Neural progenitor cell (in vitro differentiated cells): ENCODE measurements at regions not wholly inside any gene's neighbourhood (a gene's known extent, or its start where the extent isn't known, plus 50 kb on each side); places are given as distances from the start of the nearest gene placed in this dataset.

Experiments
- DNase-seq: peaks from one replicate; pipeline ENCODE4 v3.0.0-alpha.2; 2016; ENCODE audit warnings: low spot score
- H2AFZ ChIP-seq: fragments of 200-600 bp; sonication (generic); replicated peaks from 2 replicates; pipeline ENCODE4 v1.6.1; 2016; ENCODE audit warnings: antibody characterized with exemption
- H3F3A ChIP-seq: fragments of 200-600 bp; sonication (generic); 2 replicates; pipeline ENCODE4 v1.6.1; 2016; ENCODE audit warnings: antibody characterized with exemption, low read depth
- H3K27ac ChIP-seq: fragments of 200-600 bp; sonication (generic); 2 replicates; pipeline ENCODE4 v1.5.1; 2016; ENCODE audit warnings: mild to moderate bottlenecking
- H3K27me3 ChIP-seq: fragments of 200-600 bp; sonication (generic); 2 replicates; pipeline ENCODE4 v1.6.1; 2016; ENCODE audit warnings: mild to moderate bottlenecking, moderate library complexity
- H3K36me3 ChIP-seq: fragments of 200-600 bp; sonication (generic); 2 replicates; pipeline ENCODE4 v1.5.1; 2016
- H3K4me1 ChIP-seq: fragments of 200-600 bp; sonication (generic); 2 replicates; pipeline ENCODE4 v1.6.1; 2016; ENCODE audit warnings: mixed run types
- H3K4me2 ChIP-seq: fragments of 200-600 bp; sonication (generic); 2 replicates; pipeline ENCODE4 v1.6.1; 2016
- H3K4me3 ChIP-seq: fragments of 200-600 bp; sonication (generic); 2 replicates; pipeline ENCODE4 v1.5.1; 2016
- H3K79me2 ChIP-seq: fragments of 200-600 bp; sonication (generic); 2 replicates; pipeline ENCODE4 v1.6.1; 2016; ENCODE audit warnings: low read depth
- H3K9ac ChIP-seq: fragments of 200-600 bp; sonication (generic); 2 replicates; pipeline ENCODE4 v1.6.1; 2016
- H3K9me3 ChIP-seq: fragments of 200-600 bp; sonication (generic); 2 replicates; pipeline ENCODE4 v1.5.1; 2016; ENCODE audit warnings: low read depth
- H4K20me1 ChIP-seq: fragments of 200-600 bp; sonication (generic); 2 replicates; pipeline ENCODE4 v1.6.1; 2016; ENCODE audit warnings: low read depth
- H3K27ac Mint-ChIP-seq: 3 replicates; pipeline ENCODE4 v1.8.0; 2021; ENCODE audit warnings: mixed read lengths
- H3K27me3 Mint-ChIP-seq: 2 replicates; pipeline ENCODE4 v1.8.0; 2022; ENCODE audit warnings: low read depth, mild to moderate bottlenecking, inconsistent platforms, moderate library complexity, mixed read lengths; ENCODE audit not compliant: insufficient read depth
- H3K36me3 Mint-ChIP-seq: 3 replicates; pipeline ENCODE4 v1.8.0; 2021; ENCODE audit warnings: mixed read lengths
- H3K4me1 Mint-ChIP-seq: 3 replicates; pipeline ENCODE4 v1.8.0; 2021; ENCODE audit warnings: mixed read lengths
- H3K4me3 Mint-ChIP-seq: 3 replicates; pipeline ENCODE4 v1.8.0; 2021; ENCODE audit warnings: mild to moderate bottlenecking, moderate library complexity, mixed read lengths
- H3K9me3 Mint-ChIP-seq: 3 replicates; pipeline ENCODE4 v1.8.0; 2020; ENCODE audit warnings: mixed read lengths
- CTCF ChIP-seq: fragments of 200-600 bp; sonication (generic); IDR thresholded peaks from 2 replicates; pipeline ENCODE4 v1.5.1; 2017; ENCODE audit warnings: antibody characterized with exemption, mild to moderate bottlenecking
- EZH2 ChIP-seq: fragments of 200-600 bp; sonication (generic); IDR thresholded peaks from 2 replicates; pipeline ENCODE4 v1.6.1; 2017; ENCODE audit warnings: antibody characterized with exemption, mild to moderate bottlenecking, moderate library complexity
- EZH2phosphoT487 ChIP-seq: fragments of 200-600 bp; sonication (generic); IDR thresholded peaks from 2 replicates; pipeline ENCODE4 v1.6.1; 2017; ENCODE audit warnings: antibody characterized with exemption

GRCh38 chr10:5272065-5272803 lies 75.6 kb downstream of the AKR1C4 start:
- H3K4me1 Mint-ChIP-seq, result no peaks in the 10 kb centered on the region
- no peaks in the 10 kb centered on the region for H3K36me3 ChIP-seq
- no peak for DNase-seq
- no peak overlapping the region for H3K9ac ChIP-seq
- no peak overlapping the region for H3K27ac ChIP-seq
- no peaks in the 10 kb centered on the region for H3K27me3 Mint-ChIP-seq
- H3K27me3 ChIP-seq, result no peaks in the 10 kb centered on the region
- no peak overlapping the region for H3K4me3 ChIP-seq
- no peaks in the 10 kb centered on the region for H3K9me3 Mint-ChIP-seq
- H3K4me1 ChIP-seq, result no peaks in the 10 kb centered on the region
- H3F3A ChIP-seq, result no peaks in the 10 kb centered on the region
- no peaks in the 10 kb centered on the region for H3K9me3 ChIP-seq
- no peak overlapping the region for H2AFZ ChIP-seq
- H3K4me2 ChIP-seq, result no peak overlapping the region
- H4K20me1 ChIP-seq, result no peaks in the 10 kb centered on the region
- no peak overlapping the region for H3K27ac Mint-ChIP-seq
- H3K4me3 Mint-ChIP-seq, result no peak overlapping the region
- TF ChIP-seq CTCF (no peak), EZH2phosphoT487 (no peak), EZH2 (no peak)
- H3K36me3 Mint-ChIP-seq, result no peaks in the 10 kb centered on the region
- H3K79me2 ChIP-seq, result no peaks in the 10 kb centered on the region

- Histone ChIP-seq H3K4me3 (no peak overlapping the region), H2AFZ (no peak overlapping the region), H3K4me2 (no peak overlapping the region), H3K9ac (no peak overlapping the region), H3K27ac (no peak overlapping the region), H3K4me1 (no peaks in the 10 kb centered on the region), H3K9me3 (no peaks in the 10 kb centered on the region), H4K20me1 (no peaks in the 10 kb centered on the region), H3K36me3 (no peaks in the 10 kb centered on the region), H3F3A (no peaks in the 10 kb centered on the region), H3K79me2 (no peaks in the 10 kb centered on the region), H3K27me3 (no peaks in the 10 kb centered on the region)
- no peaks in the 10 kb centered on the region for H3K36me3 Mint-ChIP-seq
- DNase-seq, result no peak
- no peaks in the 10 kb centered on the region for H3K4me1 Mint-ChIP-seq
- H3K27me3 Mint-ChIP-seq, result no peaks in the 10 kb centered on the region
- no peak for TF ChIP-seq EZH2phosphoT487
- no peak for TF ChIP-seq EZH2
- no peak for TF ChIP-seq CTCF
- no peaks in the 10 kb centered on the region for H3K9me3 Mint-ChIP-seq
- H3K27ac Mint-ChIP-seq, result no peak overlapping the region
- no peak overlapping the region for H3K4me3 Mint-ChIP-seq
Observed at GRCh38 chr10:5274795-5275194, 78.2 kb downstream of the AKR1C4 start.

GRCh38 chr10:5281356-5281755 lies 83.4 kb upstream of the UCN3 start:
- Mint-ChIP-seq H3K4me1 (no peaks in the 10 kb centered on the region), H3K9me3 (no peaks in the 10 kb centered on the region), H3K27ac (no peak overlapping the region), H3K4me3 (no peak overlapping the region), H3K36me3 (no peaks in the 10 kb centered on the region), H3K27me3 (peaks cover 3% of the 10 kb centered on the region)
- no peak for DNase-seq
- Histone ChIP-seq H3K79me2 (no peaks in the 10 kb centered on the region), H4K20me1 (no peaks in the 10 kb centered on the region), H3K27ac (no peak overlapping the region), H2AFZ (no peak overlapping the region), H3K9me3 (no peaks in the 10 kb centered on the region), H3K36me3 (no peaks in the 10 kb centered on the region), H3F3A (no peaks in the 10 kb centered on the region), H3K27me3 (no peaks in the 10 kb centered on the region), H3K4me1 (peaks cover 3% of the 10 kb centered on the region), H3K4me3 (no peak overlapping the region), H3K9ac (no peak overlapping the region), H3K4me2 (no peak overlapping the region)
- TF ChIP-seq EZH2 (no peak), CTCF (no peak), EZH2phosphoT487 (no peak)
